ENCODE measurements at regions not wholly inside any gene's neighbourhood (a gene's known extent, or its start where the extent isn't known, plus 50 kb on each side); places are given as distances from the start of the nearest gene placed in this dataset.

- Histone ChIP-seq H3K27me3 (ENCODE audit: insufficient read depth, poor library complexity, severe bottlenecking) (no peaks in the 10 kb centered on the region), H3K27ac (replicated peaks) (no peak overlapping the region), H3K4me3 (replicated peaks; ENCODE audit: insufficient read depth, low read length) (no peak overlapping the region)
- DNase-seq (ENCODE audit: low read depth in 1 of 2, low spot score in 1 of 2), result no peak
- TF ChIP-seq GABPA (IDR thresholded peaks at IDR 0.05; ENCODE audit: low read depth), result no peak
- TF ChIP-seq POLR2AphosphoS5 (IDR thresholded peaks at IDR 0.05; ENCODE audit: low read depth), result no peak
- no peak for TF ChIP-seq CTCF (IDR thresholded peaks at IDR 0.05; ENCODE audit: insufficient read depth, low read length)
- TF ChIP-seq SPI1 (IDR thresholded peaks at IDR 0.05; ENCODE audit: borderline replicate concordance, low read depth), result no peak
- TF ChIP-seq REST (IDR thresholded peaks at IDR 0.05; ENCODE audit: insufficient replicate concordance, low read depth), result no peak
Measured at GRCh38 chr3:88263417-88264100, 113.8 kb downstream of the C3orf38 start.

DNA sequence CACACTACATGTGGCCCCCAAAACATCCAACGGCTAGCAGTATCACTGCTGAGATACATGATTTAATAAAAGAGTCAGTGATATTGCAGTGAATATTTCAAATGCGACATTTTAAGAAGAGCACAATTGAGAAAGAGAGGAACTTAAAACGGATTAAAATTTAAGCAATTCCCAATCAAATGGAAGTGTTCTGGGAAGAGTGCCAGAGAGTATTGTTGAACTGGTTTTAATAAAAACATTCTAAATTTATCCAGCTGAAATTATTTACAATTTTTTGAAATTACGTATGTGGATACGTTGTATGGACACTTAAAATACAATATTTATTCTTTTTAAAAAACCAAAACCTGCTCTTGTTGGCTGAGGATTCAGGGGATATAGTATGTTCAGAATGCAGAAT, 117.7 kb downstream of the C3orf38 start:
- Histone ChIP-seq H3K4me3 (replicated peaks; ENCODE audit: insufficient read depth, low read length) (no peak overlapping the region), H3K27ac (replicated peaks) (no peak overlapping the region), H3K27me3 (ENCODE audit: insufficient read depth, poor library complexity, severe bottlenecking) (no peaks in the 10 kb centered on the region)
- no peak for DNase-seq (ENCODE audit: low read depth in 1 of 2, low spot score in 1 of 2)
- TF ChIP-seq POLR2AphosphoS5 (IDR thresholded peaks at IDR 0.05; ENCODE audit: low read depth) (no peak), REST (IDR thresholded peaks at IDR 0.05; ENCODE audit: insufficient replicate concordance, low read depth) (no peak), GABPA (IDR thresholded peaks at IDR 0.05; ENCODE audit: low read depth) (no peak), SPI1 (IDR thresholded peaks at IDR 0.05; ENCODE audit: borderline replicate concordance, low read depth) (no peak), CTCF (IDR thresholded peaks at IDR 0.05; ENCODE audit: insufficient read depth, low read length) (no peak)

GRCh38 chr3:88267847-88268246, 118.1 kb downstream of the C3orf38 start:
- no peak for TF ChIP-seq GABPA (IDR thresholded peaks at IDR 0.05; ENCODE audit: low read depth)
- no peak for TF ChIP-seq SPI1 (IDR thresholded peaks at IDR 0.05; ENCODE audit: borderline replicate concordance, low read depth)
- TF ChIP-seq POLR2AphosphoS5 (IDR thresholded peaks at IDR 0.05; ENCODE audit: low read depth), result no peak
- TF ChIP-seq REST (IDR thresholded peaks at IDR 0.05; ENCODE audit: insufficient replicate concordance, low read depth), result no peak
- no peak for TF ChIP-seq CTCF (IDR thresholded peaks at IDR 0.05; ENCODE audit: insufficient read depth, low read length)
- Histone ChIP-seq H3K27me3 (ENCODE audit: insufficient read depth, poor library complexity, severe bottlenecking) (no peaks in the 10 kb centered on the region), H3K27ac (replicated peaks) (no peak overlapping the region), H3K4me3 (replicated peaks; ENCODE audit: insufficient read depth, low read length) (no peak overlapping the region)
- DNase-seq (ENCODE audit: low read depth in 1 of 2, low spot score in 1 of 2), result no peak
